NCI-H2171 (cell line): ENCODE measurements at regions not wholly inside any gene's neighbourhood (a gene's known extent, or its start where the extent isn't known, plus 50 kb on each side); places are given as distances from the start of the nearest gene placed in this dataset.

ENCODE experiments used
- DNase-seq: peaks from one replicate; lab custom pipeline; 2025; lab: John Stamatoyannopoulos, UW

- DNase-seq = no peak
These were observed 119.7 kb upstream of the PRDM1 start for GRCh38 chr6:105966481-105966880.

- no peak for DNase-seq
These were observed 121.0 kb upstream of the PRDM1 start for GRCh38 chr6:105964979-105965760.

GRCh38 chr6:105954148-105954547 lies 132.0 kb upstream of the PRDM1 start:
- no peak for DNase-seq

- no peak for DNase-seq
These were observed 133.1 kb upstream of the PRDM1 start for GRCh38 chr6:105952772-105953690.

GRCh38 chr6:105952326-105952725 lies 133.8 kb upstream of the PRDM1 start:
- no peak for DNase-seq

GRCh38 chr6:105951322-105951721 lies 134.8 kb upstream of the PRDM1 start:
- no peak for DNase-seq

- no peak for DNase-seq
These were observed 136.3 kb upstream of the PRDM1 start for GRCh38 chr6:105949869-105950268.

GRCh38 chr6:105943514-105943913 lies 142.6 kb upstream of the PRDM1 start:
- no peak for DNase-seq

- no peak for DNase-seq
These were observed 144.3 kb upstream of the PRDM1 start for GRCh38 chr6:105941621-105942412.

GRCh38 chr6:105940990-105941389 lies 145.1 kb upstream of the PRDM1 start:
- DNase-seq = no peak

GRCh38 chr6:105936972-105937371 lies 149.2 kb upstream of the PRDM1 start:
- DNase-seq = no peak

GRCh38 chr6:105935416-105935815 lies 150.7 kb upstream of the PRDM1 start:
- no peak for DNase-seq

- no peak for DNase-seq
These were observed 151.4 kb upstream of the PRDM1 start for GRCh38 chr6:105934708-105935107.

GRCh38 chr6:105932440-105932839 lies 153.7 kb upstream of the PRDM1 start:
- no peak for DNase-seq

GRCh38 chr6:105929626-105930025 lies 156.5 kb upstream of the PRDM1 start:
- no peak for DNase-seq

GRCh38 chr6:105926318-105926717 lies 159.8 kb upstream of the PRDM1 start:
- DNase-seq = no peak

GRCh38 chr6:105925706-105926105 lies 160.4 kb upstream of the PRDM1 start:
- no peak for DNase-seq

- DNase-seq = no peak
These were observed 164.4 kb upstream of the PRDM1 start for GRCh38 chr6:105921781-105922180.

- no peak for DNase-seq
These were observed 166.1 kb upstream of the PRDM1 start for GRCh38 chr6:105920071-105920470.

GRCh38 chr6:105917038-105917695 lies 169.0 kb upstream of the PRDM1 start:
- no peak for DNase-seq

GRCh38 chr6:105911106-105911629 lies 175.0 kb upstream of the PRDM1 start:
- no peak for DNase-seq

GRCh38 chr6:105909106-105909505 lies 177.0 kb upstream of the PRDM1 start:
- DNase-seq = no peak
